ENCODE measurements at regions not wholly inside any gene's neighbourhood (a gene's known extent, or its start where the extent isn't known, plus 50 kb on each side); places are given as distances from the start of the nearest gene placed in this dataset.
"Not testable (repeated sequence)": the region's sequence is repeated elsewhere in the genome, so short reads cannot be mapped to it uniquely, and the experiment has no call there.

DNA sequence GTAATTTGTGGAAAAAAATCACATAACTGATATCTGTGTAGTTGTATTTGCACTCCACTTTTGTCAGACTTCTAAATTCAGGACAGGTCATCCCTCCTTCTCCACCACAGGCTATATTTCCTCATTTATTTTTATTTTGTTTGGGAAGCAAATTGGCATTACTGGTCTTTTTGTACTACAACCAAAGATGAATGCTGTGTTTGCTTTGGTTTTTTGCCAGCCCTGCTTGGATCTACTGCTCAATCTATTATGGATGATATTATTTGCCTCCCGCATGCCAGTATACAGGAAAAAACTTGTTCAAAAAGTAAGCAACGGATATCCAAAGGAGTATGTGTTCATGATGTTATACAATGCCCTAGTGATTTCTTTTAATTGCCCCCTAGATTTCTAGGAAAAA is 948.8 kb downstream of the TRHDE start:
- DNase-seq: no peak

DNA sequence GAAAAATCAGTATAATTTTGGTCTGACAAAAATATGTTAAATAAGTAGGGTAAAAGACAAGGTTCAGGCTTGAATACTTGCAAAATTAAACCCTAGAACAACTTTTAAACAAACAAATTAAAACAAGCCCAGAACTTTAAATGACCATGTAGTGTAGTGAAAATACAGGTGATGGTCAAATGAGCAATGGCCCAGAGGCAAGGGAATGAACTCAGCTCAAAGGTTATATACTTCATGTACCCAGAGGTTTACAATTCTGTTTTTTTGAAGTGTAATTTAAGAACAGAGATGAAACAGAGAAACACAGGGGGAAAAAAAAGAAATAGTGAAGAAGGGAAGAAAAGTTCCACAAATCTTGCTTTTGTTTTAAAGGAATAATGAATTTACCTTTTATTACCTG is 949.2 kb downstream of the TRHDE start:
- no peak for DNase-seq

- DNase-seq: no peak
These were observed 949.7 kb downstream of the TRHDE start for GRCh38 chr12:73221836-73222235.

GRCh38 chr12:73225371-73225937 is 953.3 kb downstream of the TRHDE start:
- no peak for DNase-seq

DNA sequence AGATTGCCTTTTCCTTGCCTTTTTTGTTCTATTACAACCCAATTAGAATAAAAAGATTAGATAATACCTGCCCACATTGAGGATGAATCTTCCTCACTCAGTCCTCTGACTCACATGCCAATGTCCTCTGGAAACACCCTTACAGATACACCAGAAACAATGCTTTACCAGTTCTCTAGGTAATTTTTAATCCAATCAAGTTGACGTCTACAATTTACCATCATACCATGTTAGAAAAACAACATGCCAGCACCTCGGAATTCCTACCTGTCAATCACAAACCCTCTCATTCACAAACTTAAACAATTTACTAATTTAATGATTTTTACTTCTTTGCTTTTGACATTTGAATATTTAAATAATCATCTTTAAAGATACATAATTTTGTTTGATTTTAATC is 953.8 kb downstream of the TRHDE start:
- no peak for DNase-seq

- DNase-seq: no peak
These were observed 954.4 kb downstream of the TRHDE start for GRCh38 chr12:73226593-73226992.

- DNase-seq: not testable (repeated sequence)
These were observed 956.7 kb downstream of the TRHDE start for GRCh38 chr12:73228828-73229227.

DNA sequence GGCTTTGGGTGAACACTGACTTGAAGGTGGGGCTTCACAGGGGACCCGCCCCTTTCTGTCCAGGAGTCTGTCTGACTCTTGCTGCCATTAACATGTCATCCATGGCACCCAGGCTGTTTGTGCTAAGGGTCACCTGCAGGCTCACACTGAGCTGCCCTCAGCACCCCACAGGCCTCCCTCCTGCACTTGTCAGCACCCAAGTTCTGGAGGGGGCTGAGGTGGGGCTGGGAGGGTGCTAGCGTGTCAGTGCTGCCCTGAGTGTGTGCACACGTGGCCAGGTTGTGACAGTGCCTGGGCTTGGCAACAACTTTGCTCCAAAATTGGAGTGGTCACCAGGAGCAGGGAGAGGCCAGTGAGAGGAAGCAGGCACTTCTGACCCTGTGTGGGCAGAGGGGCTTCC is 963.2 kb downstream of the TRHDE start:
- DNase-seq: no peak

- DNase-seq: no peak
These were observed 967.9 kb downstream of the TRHDE start for GRCh38 chr12:73240110-73240509.

- DNase-seq: no peak
These were observed 990.7 kb downstream of the TRHDE start for GRCh38 chr12:73262788-73263381.

DNA sequence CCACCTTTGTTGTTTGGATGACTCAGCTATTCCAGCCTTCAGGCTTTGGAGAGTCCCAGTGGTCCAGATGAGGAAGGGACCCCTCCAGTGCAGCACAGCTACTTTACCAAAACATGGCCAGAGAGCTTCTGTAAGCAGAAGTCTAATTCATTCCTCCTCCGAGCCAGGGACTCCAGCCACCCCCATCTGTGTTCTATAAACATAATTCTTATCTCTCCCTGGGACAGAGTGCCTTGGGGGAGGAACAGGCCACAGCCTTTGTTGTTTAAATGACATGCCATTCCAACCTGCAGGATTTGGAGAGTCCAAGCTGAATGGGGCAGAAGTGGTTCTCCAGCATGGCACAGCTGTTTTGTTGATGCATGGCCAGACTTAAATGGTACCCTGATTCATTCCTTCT is 994.0 kb downstream of the TRHDE start:
- no peak for DNase-seq

DNA sequence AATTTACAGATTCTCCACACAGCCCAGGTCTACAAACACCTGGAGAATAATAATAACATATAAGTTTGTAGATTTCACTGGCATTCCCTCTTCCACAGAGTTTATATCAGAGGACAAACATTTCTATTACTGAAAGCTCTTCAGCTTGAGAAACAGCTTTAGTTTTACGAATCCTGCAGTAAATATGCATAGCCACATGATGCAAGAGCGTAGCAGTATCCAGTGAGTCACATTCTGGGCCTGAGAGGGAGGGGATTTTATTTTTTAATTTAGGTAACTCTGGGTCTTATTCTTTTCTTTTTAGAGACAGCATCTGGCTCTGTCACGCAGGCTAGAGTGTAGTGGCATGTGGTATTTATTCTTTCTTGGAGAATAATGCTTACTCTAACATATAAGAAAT is 1002.8 kb downstream of the TRHDE start:
- DNase-seq: no peak

GRCh38 chr12:73277971-73278370 is 1005.8 kb downstream of the TRHDE start:
- DNase-seq: no peak

DNA sequence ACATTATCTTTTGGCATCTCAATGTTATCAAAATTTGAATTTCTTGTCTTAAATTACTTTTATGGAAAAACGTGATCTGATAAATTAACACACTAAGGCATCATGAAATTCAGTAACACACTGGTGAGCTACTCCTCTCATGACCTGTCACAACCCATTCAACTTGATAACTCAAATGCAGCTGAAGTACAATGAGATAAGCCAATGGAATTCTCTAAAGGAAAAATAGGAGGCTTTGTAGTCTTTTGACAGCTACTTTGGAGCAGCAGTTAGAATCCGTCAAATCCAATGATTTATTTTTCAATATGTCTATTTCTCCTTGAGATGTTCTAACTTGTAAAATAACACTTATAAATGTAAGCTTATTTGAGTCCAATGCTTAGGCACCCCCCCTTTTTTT is 1029.4 kb downstream of the TRHDE start:
- DNase-seq: no peak

DNA sequence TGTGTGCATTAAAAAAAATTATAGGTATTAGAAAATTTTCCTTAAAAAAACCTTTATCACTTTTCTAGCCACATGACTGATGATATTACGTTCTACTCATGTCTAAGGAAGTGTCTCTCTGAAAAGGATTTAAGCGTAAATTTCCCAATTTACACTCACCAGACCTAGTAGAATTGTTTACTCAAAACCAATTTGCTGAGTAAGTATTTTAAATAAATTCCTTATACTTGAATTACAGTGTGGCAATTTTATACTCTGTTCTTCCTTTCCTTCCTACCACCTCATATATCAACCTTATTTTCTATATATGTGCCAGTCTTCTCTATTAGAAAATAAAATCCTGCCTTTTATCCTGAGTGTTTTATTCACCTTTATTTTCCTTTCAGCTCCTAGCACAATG is 1035.1 kb downstream of the TRHDE start:
- DNase-seq: no peak

GRCh38 chr12:73308079-73308478 is 1035.9 kb downstream of the TRHDE start:
- DNase-seq: no peak

DNA sequence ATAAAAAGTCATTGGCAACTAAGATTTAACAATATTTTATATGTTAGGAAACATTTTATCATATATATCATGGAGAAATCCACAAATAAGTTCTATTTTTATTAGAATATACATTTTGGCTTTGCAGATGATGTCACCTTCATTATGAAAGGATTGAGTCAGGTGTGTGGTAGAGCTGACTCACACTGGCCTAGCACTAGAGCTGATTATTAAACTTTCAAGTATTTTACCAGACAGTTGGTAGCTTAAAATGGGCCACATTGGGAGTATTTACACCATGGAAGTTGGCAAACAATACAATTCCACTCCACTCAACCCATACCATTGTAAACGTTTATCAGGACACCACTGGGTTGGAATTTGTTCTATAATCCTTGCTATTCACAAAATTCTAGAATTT is 1036.6 kb downstream of the TRHDE start:
- no peak for DNase-seq

DNA sequence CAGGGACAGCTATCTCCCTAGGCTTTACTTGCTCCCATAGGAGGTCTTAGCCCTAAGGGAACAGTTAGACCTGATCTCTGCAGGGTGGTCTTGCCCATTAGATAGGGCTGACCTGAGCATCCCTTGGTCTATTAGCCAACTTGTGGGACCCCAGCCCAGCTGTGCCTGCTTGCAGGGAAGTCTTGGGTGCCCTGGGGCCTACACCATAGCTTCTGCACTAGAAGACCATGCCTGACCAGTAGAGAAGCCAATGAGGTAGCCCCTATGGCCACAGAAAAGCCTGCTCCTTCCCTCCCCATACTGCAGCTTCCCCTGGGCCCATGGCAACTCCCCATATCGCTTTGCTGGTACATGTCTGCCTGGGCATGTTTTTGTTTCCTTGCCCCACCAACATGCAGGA is 1049.1 kb downstream of the TRHDE start:
- DNase-seq: no peak

DNA sequence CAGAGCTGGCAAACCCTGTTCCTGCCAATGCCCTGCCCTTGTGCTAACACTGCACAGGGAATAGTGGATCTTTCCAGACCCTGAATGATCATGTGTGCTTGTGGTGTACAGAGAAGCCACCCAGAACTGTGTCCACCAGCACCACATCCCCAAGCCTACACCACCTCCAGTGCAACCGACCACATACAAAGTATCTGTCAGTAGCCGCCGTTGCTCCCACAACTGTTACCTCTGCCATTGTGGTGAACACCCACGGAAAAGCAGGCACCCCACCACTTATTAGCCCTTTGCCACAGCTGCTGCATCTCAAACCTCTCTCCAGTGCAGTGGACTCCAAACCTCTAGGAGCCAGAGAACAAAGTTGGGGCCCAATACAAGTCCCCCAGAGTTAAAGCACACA is 1049.6 kb downstream of the TRHDE start:
- DNase-seq: no peak

DNA sequence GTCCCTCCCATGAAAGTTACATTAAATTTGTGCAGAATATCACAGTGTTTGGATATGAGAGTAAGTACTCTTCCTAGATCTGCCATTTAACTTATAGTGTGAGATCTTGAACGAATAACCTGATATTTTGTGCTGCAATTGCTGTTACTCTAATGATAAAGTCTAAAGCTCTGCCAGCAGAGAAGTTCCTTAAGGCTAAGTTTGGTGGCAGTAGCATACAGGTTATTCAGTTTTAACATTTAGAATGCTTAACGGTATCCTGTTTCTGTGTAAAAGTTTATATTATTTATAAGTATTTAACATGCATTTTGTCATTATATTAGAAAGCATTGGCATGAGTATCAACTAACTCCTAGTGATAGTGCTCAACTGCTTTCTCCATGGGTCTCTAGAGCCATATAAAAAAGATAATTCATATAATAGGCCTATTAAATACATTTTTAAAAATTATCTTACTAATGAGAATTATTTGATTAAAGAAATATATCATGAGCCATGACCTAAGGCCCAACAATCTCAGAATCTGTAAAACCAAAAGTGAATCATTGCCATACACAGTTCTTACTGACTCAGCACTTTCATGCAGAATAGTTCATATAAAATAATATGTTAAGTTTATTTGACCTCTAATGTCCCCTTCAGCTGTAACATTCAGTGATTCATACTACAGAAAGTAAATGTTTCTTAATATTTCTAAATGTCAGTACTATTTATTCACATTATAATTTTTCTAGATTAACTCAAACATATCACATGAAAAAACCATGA is 1058.6 kb downstream of the TRHDE start:
- no peak for DNase-seq

- DNase-seq: no peak
These were observed 1069.5 kb downstream of the TRHDE start for GRCh38 chr12:73341559-73342247.

DNA sequence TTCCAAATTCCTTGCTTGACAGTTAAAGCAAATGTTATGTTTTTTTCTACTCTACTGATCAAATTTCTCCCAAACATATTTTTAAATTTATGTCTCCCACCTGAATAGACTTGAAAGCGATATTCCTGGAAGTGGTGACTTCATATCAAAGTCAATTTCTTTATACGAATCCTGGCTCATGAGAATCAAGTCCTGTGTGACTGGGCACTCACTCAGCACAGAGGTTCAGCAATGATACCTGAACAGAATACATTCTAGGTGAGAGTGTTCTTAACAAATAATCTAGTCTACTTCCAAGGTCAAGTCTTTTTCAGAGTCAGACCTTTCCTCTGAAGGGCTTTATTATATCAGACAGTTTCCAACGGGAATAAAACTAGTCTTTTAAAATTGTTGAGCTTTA is 1070.6 kb downstream of the TRHDE start:
- DNase-seq: no peak

GRCh38 chr12:73352826-73353225 is 1080.7 kb downstream of the TRHDE start:
- no peak for DNase-seq

Measured in inflammatory macrophage (primary cell).